Activated CD4-positive, alpha-beta memory T cell treated with anti-CD3 and anti-CD28 coated beads for 36 hours (primary cell): ENCODE measurements at regions not wholly inside any gene's neighbourhood (a gene's known extent, or its start where the extent isn't known, plus 50 kb on each side); places are given as distances from the start of the nearest gene placed in this dataset.

ENCODE experiments used
- CTCF ChIA-PET: fragments of 350-600 bp; sonication (Branson Sonifier 250); formaldehyde crosslinking; loops from one replicate; lab custom pipeline; 2021; ENCODE audit warnings: antibody characterized with exemption, inconsistent platforms; lab: Charles Lee
- POLR2A ChIA-PET: fragments of 350-600 bp; sonication (Branson Sonifier 250); formaldehyde crosslinking; loops from one replicate; lab custom pipeline; 2021; ENCODE audit warnings: antibody characterized with exemption; lab: Charles Lee
- DNase-seq: peaks from one replicate; pipeline ENCODE4 v3.0.0-alpha.2; 2020
- H3K27ac Mint-ChIP-seq: one replicate; pipeline ENCODE4 v1.8.0; 2021; ENCODE audit warnings: mixed read lengths
- H3K27me3 Mint-ChIP-seq: one replicate; pipeline ENCODE4 v1.8.0; 2021; ENCODE audit warnings: mixed read lengths
- H3K36me3 Mint-ChIP-seq: one replicate; pipeline ENCODE4 v1.8.0; 2021; ENCODE audit warnings: mixed read lengths
- H3K4me1 Mint-ChIP-seq: one replicate; pipeline ENCODE4 v1.8.0; 2021; ENCODE audit warnings: low read depth, mixed read lengths
- H3K4me3 Mint-ChIP-seq: one replicate; pipeline ENCODE4 v1.8.0; 2021; ENCODE audit warnings: mild to moderate bottlenecking, mixed read lengths
- H3K9me3 Mint-ChIP-seq: one replicate; pipeline ENCODE4 v1.8.0; 2021; ENCODE audit warnings: mixed read lengths
- intact Hi-C: fragments of 100-400 bp; cut with micrococcal nuclease; formaldehyde crosslinking; loops from one replicate; pipeline ENCODE4 v1.15.1; 2023

DNA sequence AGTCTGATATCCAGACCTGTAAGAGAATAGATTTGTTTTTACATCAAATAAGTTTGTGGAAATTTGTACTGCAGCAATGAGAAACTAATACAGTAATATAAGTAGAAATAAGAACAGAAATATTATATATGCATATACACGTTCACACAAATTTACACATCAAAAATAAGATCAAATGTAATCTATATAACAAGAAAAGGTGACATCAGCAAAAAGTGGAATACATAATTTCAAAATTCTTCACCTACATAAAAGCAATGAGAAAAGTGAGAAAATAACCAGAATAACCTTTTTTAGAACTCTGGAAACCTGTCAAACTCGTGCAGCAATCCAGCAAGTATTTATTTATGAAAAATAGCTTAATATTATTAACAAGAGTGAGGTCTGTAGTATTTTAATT is 1124.6 kb upstream of the ATXN7L3B start:
- H3K4me1 Mint-ChIP-seq = no peaks in the 10 kb centered on the region
- peaks cover 30% of the 10 kb centered on the region for H3K9me3 Mint-ChIP-seq
- ChIA-PET POLR2A (no interaction called here), CTCF (no interaction called here)
- H3K27ac Mint-ChIP-seq = no peak overlapping the region
- intact Hi-C loops = no loop called here
- no peak overlapping the region for H3K4me3 Mint-ChIP-seq
- no peak for DNase-seq
- no peaks in the 10 kb centered on the region for H3K27me3 Mint-ChIP-seq
- H3K36me3 Mint-ChIP-seq = no peaks in the 10 kb centered on the region

DNA sequence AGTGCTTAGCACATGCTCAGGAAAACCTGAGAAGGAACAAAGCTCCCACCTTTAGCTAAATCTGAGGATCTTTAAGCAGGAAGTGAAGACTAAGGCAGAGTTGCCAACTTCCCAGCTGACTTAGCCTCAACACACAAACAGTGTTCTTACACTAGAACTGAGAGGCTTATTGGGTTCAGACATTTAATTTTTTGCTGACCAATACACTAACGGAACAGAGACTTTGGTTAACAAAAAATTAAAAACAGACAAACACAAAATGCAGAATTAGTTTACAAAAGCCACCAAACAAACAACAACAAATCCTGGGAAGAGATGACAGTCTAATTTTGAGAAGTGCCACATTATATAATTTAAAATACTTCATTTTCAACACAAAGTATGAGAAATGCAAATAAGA is 1123.7 kb upstream of the ATXN7L3B start:
- intact Hi-C loops = no loop called here
- no peak overlapping the region for H3K4me3 Mint-ChIP-seq
- no peaks in the 10 kb centered on the region for H3K27me3 Mint-ChIP-seq
- peaks cover 30% of the 10 kb centered on the region for H3K9me3 Mint-ChIP-seq
- DNase-seq = no peak
- ChIA-PET POLR2A (no interaction called here), CTCF (no interaction called here)
- no peak overlapping the region for H3K27ac Mint-ChIP-seq
- H3K4me1 Mint-ChIP-seq = no peaks in the 10 kb centered on the region
- no peaks in the 10 kb centered on the region for H3K36me3 Mint-ChIP-seq

DNA sequence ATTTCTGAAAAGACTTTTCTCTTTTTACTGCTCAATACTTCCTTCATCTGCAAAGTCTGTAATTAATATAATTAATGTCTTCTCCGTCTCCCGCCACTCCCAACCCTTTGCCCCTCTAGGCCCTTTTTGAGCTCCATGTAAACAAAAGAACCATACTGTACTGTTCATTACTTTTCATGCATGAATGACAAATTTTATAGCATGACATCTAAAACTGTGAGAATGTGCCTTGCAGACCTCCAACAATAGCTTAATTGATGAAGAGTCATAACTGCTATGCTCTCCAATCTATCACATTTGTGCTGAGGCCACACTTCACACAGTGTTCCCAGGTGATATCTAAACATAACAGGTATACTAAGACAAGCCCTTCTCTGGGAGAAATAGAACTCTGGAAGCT is 1122.7 kb upstream of the ATXN7L3B start:
- H3K27me3 Mint-ChIP-seq = no peaks in the 10 kb centered on the region
- H3K4me1 Mint-ChIP-seq = no peaks in the 10 kb centered on the region
- no peak overlapping the region for H3K27ac Mint-ChIP-seq
- H3K36me3 Mint-ChIP-seq = no peaks in the 10 kb centered on the region
- H3K9me3 Mint-ChIP-seq = peaks cover 30% of the 10 kb centered on the region
- no peak overlapping the region for H3K4me3 Mint-ChIP-seq
- ChIA-PET POLR2A (no interaction called here), CTCF (no interaction called here)
- intact Hi-C loops = no loop called here
- DNase-seq = no peak

DNA sequence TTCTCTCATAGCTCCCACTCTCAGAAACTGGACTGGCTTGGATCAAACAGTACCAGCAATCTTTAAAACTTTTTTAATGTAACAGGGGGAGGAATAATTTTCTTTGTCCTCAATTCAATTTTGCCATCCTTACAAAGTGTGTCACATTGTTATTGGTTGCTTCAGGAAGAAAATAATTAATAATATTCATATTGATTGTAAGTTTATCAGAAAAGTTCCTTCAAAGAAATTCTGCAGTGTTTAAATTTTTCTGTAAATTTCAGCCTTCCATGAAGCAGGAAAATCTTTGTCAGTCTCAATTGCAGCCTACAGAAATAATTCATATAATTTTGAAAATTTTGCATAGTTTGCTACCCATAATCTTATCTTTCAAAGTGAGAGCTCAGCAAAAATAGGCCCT is 1119.1 kb upstream of the ATXN7L3B start:
- POLR2A ChIA-PET = no interaction called here
- CTCF ChIA-PET = no interaction called here
- no peaks in the 10 kb centered on the region for H3K27me3 Mint-ChIP-seq
- no peak overlapping the region for H3K27ac Mint-ChIP-seq
- no peaks in the 10 kb centered on the region for H3K36me3 Mint-ChIP-seq
- H3K4me1 Mint-ChIP-seq = peaks cover 3% of the 10 kb centered on the region
- H3K4me3 Mint-ChIP-seq = no peak overlapping the region
- H3K9me3 Mint-ChIP-seq = peaks cover 18% of the 10 kb centered on the region
- intact Hi-C loops = no loop called here
- DNase-seq = no peak

DNA sequence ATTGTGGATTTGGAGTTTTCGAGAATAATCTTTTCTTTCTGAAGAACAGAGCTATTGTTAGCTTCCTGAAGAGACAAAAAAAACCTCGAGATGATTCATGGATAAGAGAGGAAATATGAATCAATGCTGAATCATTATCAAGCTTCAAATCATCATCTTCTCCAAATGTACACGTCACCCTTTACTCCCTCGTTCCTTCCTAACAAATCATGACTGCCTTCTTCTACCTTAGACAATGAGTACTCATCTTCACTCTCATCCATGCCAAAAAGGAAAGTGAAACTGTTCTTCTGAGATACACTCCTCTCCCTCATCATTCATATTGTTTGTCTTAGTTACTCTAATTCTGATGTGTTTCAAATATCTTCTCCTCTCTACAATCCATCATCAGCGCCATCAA is 1115.8 kb upstream of the ATXN7L3B start:
- CTCF ChIA-PET = no interaction called here
- intact Hi-C loops = no loop called here

DNA sequence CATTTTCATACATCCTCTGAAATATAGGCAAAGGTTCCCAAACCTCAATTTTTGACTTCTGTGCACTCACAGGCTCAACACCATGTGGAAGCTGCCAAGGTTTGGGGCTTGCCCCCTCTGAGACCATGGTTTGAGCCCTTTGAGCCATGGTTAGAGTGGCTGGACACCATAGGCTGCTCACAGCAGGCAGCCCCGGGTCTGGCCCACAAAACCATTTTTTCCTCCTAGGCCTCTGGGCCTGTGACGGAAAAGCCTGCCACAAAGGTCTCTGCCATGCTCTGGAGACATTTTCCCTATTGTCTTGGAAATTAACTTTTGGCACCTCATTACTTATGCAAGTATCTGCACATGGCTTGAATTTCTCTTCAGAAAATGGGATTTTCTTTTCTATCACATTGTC is 1113.2 kb upstream of the ATXN7L3B start:
- H3K4me1 Mint-ChIP-seq = peaks cover 3% of the 10 kb centered on the region
- ChIA-PET CTCF (no interaction called here), POLR2A (no interaction called here)
- DNase-seq = no peak
- intact Hi-C loops = no loop called here
- no peak overlapping the region for H3K4me3 Mint-ChIP-seq
- no peaks in the 10 kb centered on the region for H3K27me3 Mint-ChIP-seq
- no peaks in the 10 kb centered on the region for H3K36me3 Mint-ChIP-seq
- peaks cover 11% of the 10 kb centered on the region for H3K9me3 Mint-ChIP-seq
- no peak overlapping the region for H3K27ac Mint-ChIP-seq

More for the DNA sequence above, 1115.8 kb upstream of the ATXN7L3B start:
- no peaks in the 10 kb centered on the region for H3K27me3 Mint-ChIP-seq
- H3K36me3 Mint-ChIP-seq = no peaks in the 10 kb centered on the region
- no peak overlapping the region for H3K4me3 Mint-ChIP-seq
- DNase-seq = no peak
- POLR2A ChIA-PET = no interaction called here
- peaks cover 3% of the 10 kb centered on the region for H3K4me1 Mint-ChIP-seq
- H3K27ac Mint-ChIP-seq = no peak overlapping the region
- H3K9me3 Mint-ChIP-seq = peaks cover 12% of the 10 kb centered on the region

DNA sequence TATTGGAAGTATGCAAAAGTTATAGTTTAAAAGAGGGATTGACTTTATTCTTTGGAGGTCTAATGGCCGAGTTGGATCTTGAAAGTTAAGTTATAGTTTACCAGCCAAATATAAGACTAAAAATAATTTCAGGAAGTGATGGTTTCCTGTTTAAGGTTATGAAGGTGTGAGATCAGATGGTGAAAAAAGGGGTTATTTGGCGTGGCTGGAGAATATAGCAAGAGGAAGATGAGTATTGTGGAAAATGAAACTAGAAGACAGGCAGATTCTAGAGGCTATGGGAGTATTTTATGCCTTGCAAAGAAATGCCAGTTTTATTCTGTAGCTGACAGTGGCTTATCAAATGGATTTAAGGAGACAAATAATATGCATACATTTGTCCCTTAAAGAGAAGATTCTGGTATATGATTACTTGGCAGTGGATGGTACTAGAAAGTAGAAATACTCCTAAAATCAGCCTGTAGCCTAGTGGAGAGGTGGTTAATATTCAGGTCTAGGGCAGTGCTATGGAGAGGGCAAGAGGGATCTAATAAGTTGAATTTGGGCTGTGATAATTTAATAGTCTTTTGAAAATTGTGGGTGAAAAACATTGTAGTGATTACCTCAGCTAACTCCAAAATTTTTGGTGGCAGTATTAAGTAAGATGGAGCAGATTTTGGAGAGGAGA is 1091.8 kb upstream of the ATXN7L3B start:
- Mint-ChIP-seq H3K4me3 (no peak overlapping the region), H3K36me3 (no peaks in the 10 kb centered on the region), H3K4me1 (no peaks in the 10 kb centered on the region), H3K27ac (no peak overlapping the region), H3K27me3 (no peaks in the 10 kb centered on the region), H3K9me3 (peaks cover 2% of the 10 kb centered on the region)
- ChIA-PET CTCF (no interaction called here), POLR2A (no interaction called here)
- DNase-seq = no peak
- intact Hi-C loops = no loop called here

DNA sequence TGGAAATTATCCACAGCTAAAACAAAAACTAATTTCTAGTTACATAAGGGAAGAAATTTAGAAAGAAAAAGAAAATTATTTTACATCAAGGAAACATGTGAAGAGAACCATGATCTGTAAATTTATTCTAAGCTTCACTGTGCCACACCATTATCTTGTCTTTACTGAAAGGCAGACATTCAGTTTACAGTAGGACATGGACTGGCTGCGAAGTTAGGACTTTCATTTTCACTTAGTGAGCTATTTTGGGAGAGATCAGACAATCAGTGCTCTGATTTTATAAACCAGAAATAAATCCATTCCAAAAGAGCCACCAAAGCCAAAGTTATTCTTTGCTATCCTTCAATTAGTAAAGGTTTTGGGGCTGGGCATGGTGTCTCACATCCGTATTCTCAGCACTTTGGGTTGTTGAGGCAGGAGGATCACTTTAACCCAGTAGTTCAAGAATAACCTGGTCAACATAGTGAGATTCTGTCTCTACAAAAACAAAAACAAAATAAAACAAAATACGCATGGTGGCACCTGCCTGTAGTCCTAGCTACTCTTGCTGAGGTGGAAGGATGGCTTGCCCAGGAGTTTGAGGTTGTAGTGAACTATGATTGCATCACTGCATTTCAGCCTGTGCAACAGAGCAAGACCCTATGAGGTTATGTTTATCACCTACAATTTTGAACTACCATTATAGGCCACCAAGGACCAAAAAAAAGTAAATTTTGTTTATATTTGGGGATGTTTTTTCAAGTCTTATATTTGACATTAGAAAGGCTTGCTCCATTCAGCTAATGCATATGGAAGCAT is 1084.8 kb upstream of the ATXN7L3B start:
- Mint-ChIP-seq H3K4me1 (no peaks in the 10 kb centered on the region), H3K9me3 (peaks cover 4% of the 10 kb centered on the region), H3K27ac (no peak overlapping the region), H3K36me3 (no peaks in the 10 kb centered on the region), H3K27me3 (no peaks in the 10 kb centered on the region), H3K4me3 (no peak overlapping the region)
- DNase-seq = no peak
- ChIA-PET CTCF (no interaction called here), POLR2A (no interaction called here)
- intact Hi-C loops = no loop called here

DNA sequence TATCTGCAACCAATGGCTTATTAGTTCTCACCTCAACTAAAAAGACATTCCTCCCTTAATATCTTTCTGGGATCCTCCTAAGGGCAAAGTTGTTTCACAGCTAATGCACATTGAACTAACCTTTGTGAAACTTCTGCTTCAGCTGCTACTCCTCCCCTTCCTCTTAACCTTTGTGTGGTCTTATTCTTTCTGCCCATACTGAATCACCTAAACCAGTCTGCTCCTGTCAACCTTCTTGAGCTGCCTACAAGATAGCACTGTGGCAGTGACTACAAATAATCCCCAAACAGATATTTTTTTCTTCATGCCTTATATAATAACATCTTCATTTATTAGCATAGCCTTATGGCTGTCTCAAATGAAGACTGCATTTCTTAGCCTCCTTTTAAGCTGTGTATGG is 1077.4 kb upstream of the ATXN7L3B start:
- H3K36me3 Mint-ChIP-seq = no peaks in the 10 kb centered on the region
- no peak overlapping the region for H3K27ac Mint-ChIP-seq
- H3K4me3 Mint-ChIP-seq = no peak overlapping the region
- DNase-seq = no peak
- ChIA-PET POLR2A (no interaction called here), CTCF (no interaction called here)
- intact Hi-C loops = no loop called here
- H3K4me1 Mint-ChIP-seq = no peaks in the 10 kb centered on the region
- H3K27me3 Mint-ChIP-seq = no peaks in the 10 kb centered on the region
- H3K9me3 Mint-ChIP-seq = no peaks in the 10 kb centered on the region

DNA sequence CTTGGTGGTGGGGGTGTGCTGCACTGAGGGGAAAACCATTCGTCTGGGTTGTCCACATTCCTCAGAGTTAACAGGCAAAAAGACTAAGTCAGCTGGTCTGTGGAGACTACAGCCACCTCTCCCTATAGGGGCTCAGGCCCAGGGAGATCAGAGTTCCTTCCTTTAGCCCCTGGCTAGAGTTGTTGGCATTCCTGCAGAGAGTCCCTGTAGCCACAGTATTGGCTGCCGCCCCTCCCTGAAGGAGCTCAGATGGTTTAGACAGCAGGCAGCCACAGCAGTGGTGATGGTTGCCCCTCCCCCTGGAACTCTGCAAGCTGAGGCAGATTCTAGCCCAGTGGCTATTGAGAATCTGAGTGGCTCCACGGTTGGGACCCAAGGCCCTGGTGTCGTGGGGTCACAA is 1072.5 kb upstream of the ATXN7L3B start:
- H3K4me3 Mint-ChIP-seq = no peak overlapping the region
- CTCF ChIA-PET = no interaction called here

DNA sequence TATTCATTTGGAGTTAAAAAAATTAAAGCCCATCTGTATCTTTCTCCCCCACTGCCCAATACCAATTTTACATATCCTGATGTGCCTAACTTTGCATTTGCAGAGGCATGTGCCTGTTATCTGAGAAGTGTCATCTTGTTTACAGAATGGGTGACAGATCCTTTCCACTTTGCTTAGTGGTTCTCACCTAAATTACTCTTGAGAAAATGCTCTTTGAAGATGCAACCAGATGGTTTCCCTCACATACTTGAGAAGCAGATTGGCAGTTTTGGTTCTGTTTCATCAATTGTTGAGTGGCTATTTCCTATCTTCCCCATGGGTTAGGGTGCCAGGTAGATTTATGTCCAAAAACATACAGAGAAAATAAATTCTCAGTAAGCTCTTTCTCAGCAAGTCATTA is 1051.4 kb upstream of the ATXN7L3B start:
- Mint-ChIP-seq H3K4me3 (no peak overlapping the region), H3K36me3 (no peaks in the 10 kb centered on the region), H3K4me1 (no peaks in the 10 kb centered on the region), H3K27ac (no peak overlapping the region), H3K9me3 (peaks cover 12% of the 10 kb centered on the region), H3K27me3 (no peaks in the 10 kb centered on the region)
- POLR2A ChIA-PET = no interaction called here
- CTCF ChIA-PET = no interaction called here
- intact Hi-C loops = no loop called here
- no peak for DNase-seq

More for the DNA sequence above, 1072.5 kb upstream of the ATXN7L3B start:
- DNase-seq = no peak
- no peaks in the 10 kb centered on the region for H3K4me1 Mint-ChIP-seq
- no peaks in the 10 kb centered on the region for H3K36me3 Mint-ChIP-seq
- POLR2A ChIA-PET = no interaction called here
- H3K27ac Mint-ChIP-seq = no peak overlapping the region
- H3K9me3 Mint-ChIP-seq = peaks cover 2% of the 10 kb centered on the region
- no peaks in the 10 kb centered on the region for H3K27me3 Mint-ChIP-seq
- intact Hi-C loops = no loop called here

DNA sequence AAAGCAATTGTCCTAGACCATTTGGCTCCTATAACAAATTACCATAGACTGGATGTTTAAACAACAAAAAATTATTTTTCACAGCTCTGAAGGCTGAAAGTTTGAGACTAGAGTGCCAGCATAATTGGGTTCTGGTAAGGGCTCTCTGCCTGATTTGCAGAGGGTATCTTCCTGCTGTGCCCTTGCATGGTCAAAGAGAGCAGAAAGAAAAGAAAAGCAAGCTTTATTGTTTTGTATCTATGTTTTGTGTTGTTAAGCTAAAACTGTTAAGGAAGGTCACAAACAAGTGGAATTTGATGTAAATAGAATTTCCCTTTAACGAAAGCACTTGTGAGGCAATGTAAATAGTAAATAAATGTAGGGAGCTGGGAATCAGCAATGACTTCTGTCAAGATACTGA is 1031.0 kb upstream of the ATXN7L3B start:
- H3K27ac Mint-ChIP-seq = no peak overlapping the region
- DNase-seq = no peak
- no peaks in the 10 kb centered on the region for H3K36me3 Mint-ChIP-seq
- H3K4me1 Mint-ChIP-seq = no peaks in the 10 kb centered on the region
- peaks cover 13% of the 10 kb centered on the region for H3K9me3 Mint-ChIP-seq
- intact Hi-C loops = no loop called here
- CTCF ChIA-PET = no interaction called here
- POLR2A ChIA-PET = no interaction called here
- H3K4me3 Mint-ChIP-seq = no peak overlapping the region
- H3K27me3 Mint-ChIP-seq = no peaks in the 10 kb centered on the region

DNA sequence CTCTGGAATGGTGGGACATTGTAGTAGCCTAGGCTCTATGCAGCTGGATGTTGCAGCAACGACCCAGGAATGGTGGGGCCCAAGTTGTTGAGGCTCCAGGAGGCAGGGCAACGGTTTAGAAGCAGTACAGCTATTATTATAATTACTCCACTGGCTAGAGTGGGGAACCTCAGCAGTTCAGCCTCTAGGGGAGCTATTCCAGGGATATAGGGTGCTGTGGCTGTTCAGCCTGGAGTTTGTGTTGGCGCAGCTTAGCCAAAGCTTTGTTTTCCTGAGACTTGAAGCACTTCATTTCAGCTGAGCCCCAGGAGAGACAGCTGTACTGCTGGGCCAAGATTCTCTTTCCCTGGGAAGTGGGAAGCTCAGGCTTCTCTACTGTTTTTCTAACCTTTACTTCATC is 1023.0 kb upstream of the ATXN7L3B start:
- Mint-ChIP-seq H3K4me1 (no peaks in the 10 kb centered on the region), H3K27me3 (no peaks in the 10 kb centered on the region), H3K4me3 (no peak overlapping the region), H3K9me3 (peaks cover 9% of the 10 kb centered on the region), H3K36me3 (no peaks in the 10 kb centered on the region), H3K27ac (no peak overlapping the region)
- intact Hi-C loops = no loop called here
- ChIA-PET POLR2A (no interaction called here), CTCF (no interaction called here)
- no peak for DNase-seq
